OCI-LY3 (cell line): ENCODE measurements at regions not wholly inside any gene's neighbourhood (a gene's known extent, or its start where the extent isn't known, plus 50 kb on each side); places are given as distances from the start of the nearest gene placed in this dataset.

Source experiments
- H2AFZ ChIP-seq: fragments of 200-600, 300-600 bp; shearing (Covaris generic); 2 replicates; pipeline ENCODE4 v1.6.0; 2014; ENCODE audit warnings: antibody characterized with exemption, low read depth, low read length
- H3K27ac ChIP-seq: fragments of 200-600, 300-600 bp; sonication (generic); 2 replicates; pipeline ENCODE4 v1.5.1; 2014; ENCODE audit warnings: mild to moderate bottlenecking, low read length, moderate library complexity, mixed read lengths
- H3K27me3 ChIP-seq: fragments of 200-600, 300-600 bp; sonication (generic); 2 replicates; pipeline ENCODE4 v1.6.1; 2014; ENCODE audit warnings: low read depth, low read length, mixed read lengths
- H3K36me3 ChIP-seq: fragments of 200-600, 300-600 bp; sonication (generic); replicated peaks from 2 replicates; pipeline ENCODE3; 2014; ENCODE audit warnings: low read depth, low read length, mixed read lengths
- H3K4me1 ChIP-seq: fragments of 300-600, 200-600 bp; sonication (generic); 2 replicates; pipeline ENCODE4 v1.6.1; 2014; ENCODE audit warnings: low read length, mixed read lengths
- H3K4me2 ChIP-seq: fragments of 200-600, 300-600 bp; sonication (generic); 2 replicates; pipeline ENCODE4 v1.6.1; 2014; ENCODE audit warnings: low read length, mixed read lengths
- H3K4me3 ChIP-seq: fragments of 300-600, 200-600 bp; sonication (generic); 2 replicates; pipeline ENCODE4 v1.5.1; 2014; ENCODE audit warnings: antibody characterized with exemption, mild to moderate bottlenecking, low read length, moderate library complexity
- H3K79me2 ChIP-seq: fragments of 300-600, 200-600 bp; shearing (Covaris generic); 2 replicates; pipeline ENCODE4 v1.6.1; 2014; ENCODE audit warnings: mild to moderate bottlenecking, low read length, mixed read lengths
- H3K9ac ChIP-seq: fragments of 300-600, 200-600 bp; shearing (Covaris generic); 2 replicates; pipeline ENCODE4 v1.6.0; 2014; ENCODE audit warnings: mild to moderate bottlenecking, low read length, moderate library complexity
- H3K9me3 ChIP-seq: fragments of 200-600, 300-600 bp; shearing (Covaris generic); 2 replicates; pipeline ENCODE4 v1.6.1; 2014; ENCODE audit warnings: low read length, mixed read lengths; ENCODE audit not compliant: insufficient read depth
- H4K20me1 ChIP-seq: fragments of 200-600, 300-600 bp; sonication (generic); 2 replicates; pipeline ENCODE4 v1.6.1; 2016; ENCODE audit warnings: low read length, mixed read lengths; ENCODE audit not compliant: insufficient read depth
- EZH2phosphoT487 ChIP-seq: fragments of 200-600 bp; shearing (Covaris generic); IDR thresholded peaks from 2 replicates; pipeline ENCODE4 v1.6.1; 2018; ENCODE audit warnings: antibody characterized with exemption, mixed run types, low read depth
- TF ChIP-seq, protein P1 (sequence below): fragments of 200-600, 300-600 bp; sonication (generic); IDR thresholded peaks from 2 replicates; pipeline ENCODE4 v1.5.1; 2014; ENCODE audit warnings: antibody characterized with exemption, low read length, low read depth

DNA sequence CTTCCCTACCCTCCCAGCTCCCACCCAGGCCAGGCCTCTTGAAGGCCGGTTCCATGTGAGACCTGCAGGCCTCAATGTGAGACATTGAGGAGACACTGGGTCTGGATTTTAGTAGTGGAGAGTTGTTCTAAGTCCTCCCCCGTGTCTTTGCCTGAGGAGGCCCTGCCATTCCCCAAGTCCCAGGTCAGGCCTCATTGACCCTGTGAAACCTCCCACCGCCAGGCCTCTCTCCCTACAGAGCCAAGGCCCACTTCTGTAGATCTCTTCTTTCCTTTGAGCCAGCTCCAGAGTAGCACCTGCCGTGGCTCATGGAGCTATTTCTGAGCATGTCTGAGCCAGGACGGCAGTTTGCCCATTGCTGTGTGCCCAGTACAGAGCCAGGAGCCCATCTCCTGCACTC, 1419.6 kb downstream of the TBC1D22A start:
- H3K4me3 ChIP-seq: no peak overlapping the region
- no peak overlapping the region for H3K4me2 ChIP-seq
- no peaks in the 10 kb centered on the region; the same call in 1 of the 2 replicates for H3K27me3 ChIP-seq
- no peaks in the 10 kb centered on the region for H3K4me1 ChIP-seq
- H3K9ac ChIP-seq: no peak overlapping the region
- no peak overlapping the region for H3K27ac ChIP-seq
- TF ChIP-seq, protein P1, sequence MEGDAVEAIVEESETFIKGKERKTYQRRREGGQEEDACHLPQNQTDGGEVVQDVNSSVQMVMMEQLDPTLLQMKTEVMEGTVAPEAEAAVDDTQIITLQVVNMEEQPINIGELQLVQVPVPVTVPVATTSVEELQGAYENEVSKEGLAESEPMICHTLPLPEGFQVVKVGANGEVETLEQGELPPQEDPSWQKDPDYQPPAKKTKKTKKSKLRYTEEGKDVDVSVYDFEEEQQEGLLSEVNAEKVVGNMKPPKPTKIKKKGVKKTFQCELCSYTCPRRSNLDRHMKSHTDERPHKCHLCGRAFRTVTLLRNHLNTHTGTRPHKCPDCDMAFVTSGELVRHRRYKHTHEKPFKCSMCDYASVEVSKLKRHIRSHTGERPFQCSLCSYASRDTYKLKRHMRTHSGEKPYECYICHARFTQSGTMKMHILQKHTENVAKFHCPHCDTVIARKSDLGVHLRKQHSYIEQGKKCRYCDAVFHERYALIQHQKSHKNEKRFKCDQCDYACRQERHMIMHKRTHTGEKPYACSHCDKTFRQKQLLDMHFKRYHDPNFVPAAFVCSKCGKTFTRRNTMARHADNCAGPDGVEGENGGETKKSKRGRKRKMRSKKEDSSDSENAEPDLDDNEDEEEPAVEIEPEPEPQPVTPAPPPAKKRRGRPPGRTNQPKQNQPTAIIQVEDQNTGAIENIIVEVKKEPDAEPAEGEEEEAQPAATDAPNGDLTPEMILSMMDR: no peak
- TF ChIP-seq EZH2phosphoT487: no peak
- H4K20me1 ChIP-seq: no peaks in the 10 kb centered on the region
- no peaks in the 10 kb centered on the region for H3K36me3 ChIP-seq
- no peaks in the 10 kb centered on the region for H3K9me3 ChIP-seq
- H3K79me2 ChIP-seq: no peaks in the 10 kb centered on the region
- no peak overlapping the region for H2AFZ ChIP-seq

DNA sequence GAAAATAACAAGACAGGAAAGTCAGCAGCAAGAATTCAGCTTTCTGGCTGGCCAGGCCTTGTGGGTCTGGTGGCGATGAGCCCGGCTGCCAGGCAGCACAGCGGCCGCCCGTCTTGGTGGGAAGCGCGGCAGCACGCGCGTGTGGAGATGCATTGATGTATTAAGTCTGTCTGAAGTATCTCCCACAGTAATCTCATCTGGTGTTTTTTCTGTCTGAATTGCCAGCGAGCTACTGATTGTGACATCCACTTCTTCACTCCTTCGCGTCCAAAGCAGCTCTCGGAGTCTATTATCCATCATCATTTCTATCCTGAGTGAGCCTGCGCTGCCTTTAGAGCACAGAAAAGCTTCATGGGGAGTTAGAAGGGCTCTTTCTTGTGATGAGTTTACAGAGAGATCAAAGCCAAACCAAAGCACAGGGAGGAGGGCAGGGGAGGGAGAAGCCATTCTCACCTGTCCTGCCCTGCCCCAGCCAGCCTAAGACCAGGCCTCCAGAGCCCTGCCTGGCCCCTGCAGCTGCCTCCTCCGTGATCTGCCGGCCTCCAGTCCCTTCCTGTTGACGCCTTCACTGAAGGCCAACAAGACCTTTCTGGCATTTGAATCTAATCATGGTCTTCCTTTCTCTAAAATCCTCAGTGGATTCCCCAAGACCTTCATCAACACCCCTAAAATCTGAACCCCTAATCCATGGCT, 1419.0 kb downstream of the TBC1D22A start:
- H3K4me3 ChIP-seq: no peak overlapping the region
- TF ChIP-seq EZH2phosphoT487: no peak
- TF ChIP-seq, protein P1: no peak
- no peaks in the 10 kb centered on the region for H4K20me1 ChIP-seq
- no peak overlapping the region for H3K4me2 ChIP-seq
- H3K27ac ChIP-seq: no peak overlapping the region
- no peaks in the 10 kb centered on the region for H3K4me1 ChIP-seq
- H3K79me2 ChIP-seq: no peaks in the 10 kb centered on the region
- H3K9me3 ChIP-seq: no peaks in the 10 kb centered on the region
- H3K9ac ChIP-seq: no peak overlapping the region
- H3K27me3 ChIP-seq: no peaks in the 10 kb centered on the region; the same call in 1 of the 2 replicates
- H2AFZ ChIP-seq: no peak overlapping the region
- no peaks in the 10 kb centered on the region for H3K36me3 ChIP-seq

DNA sequence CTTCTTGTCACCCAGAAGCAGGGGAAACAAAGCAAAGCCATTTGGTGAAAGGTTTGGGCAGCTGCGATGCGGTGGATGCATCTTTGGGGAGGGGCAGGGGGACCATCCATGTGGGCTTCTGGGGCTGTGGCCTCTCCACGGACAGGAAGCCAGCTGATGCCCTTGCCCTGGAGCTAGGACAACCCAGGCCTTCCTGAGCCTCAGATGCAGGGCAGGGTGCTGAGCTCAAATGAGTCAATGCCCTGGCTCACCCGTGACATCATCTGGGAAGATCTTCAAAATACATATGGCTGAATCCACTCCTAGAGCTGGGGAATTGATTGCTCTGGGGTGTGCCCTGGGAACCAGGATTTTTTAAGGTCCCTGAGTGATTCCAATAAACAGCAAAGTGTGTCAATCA, 1418.2 kb downstream of the TBC1D22A start:
- no peaks in the 10 kb centered on the region for H3K4me1 ChIP-seq
- no peaks in the 10 kb centered on the region for H4K20me1 ChIP-seq
- no peak overlapping the region for H3K9ac ChIP-seq
- H3K79me2 ChIP-seq: no peaks in the 10 kb centered on the region
- peaks cover 3% of the 10 kb centered on the region for H3K27me3 ChIP-seq
- H2AFZ ChIP-seq: no peak overlapping the region
- H3K36me3 ChIP-seq: no peaks in the 10 kb centered on the region
- H3K9me3 ChIP-seq: no peaks in the 10 kb centered on the region
- no peak overlapping the region for H3K4me3 ChIP-seq
- no peak overlapping the region for H3K27ac ChIP-seq
- TF ChIP-seq, protein P1: no peak
- TF ChIP-seq EZH2phosphoT487: no peak
- H3K4me2 ChIP-seq: no peak overlapping the region

DNA sequence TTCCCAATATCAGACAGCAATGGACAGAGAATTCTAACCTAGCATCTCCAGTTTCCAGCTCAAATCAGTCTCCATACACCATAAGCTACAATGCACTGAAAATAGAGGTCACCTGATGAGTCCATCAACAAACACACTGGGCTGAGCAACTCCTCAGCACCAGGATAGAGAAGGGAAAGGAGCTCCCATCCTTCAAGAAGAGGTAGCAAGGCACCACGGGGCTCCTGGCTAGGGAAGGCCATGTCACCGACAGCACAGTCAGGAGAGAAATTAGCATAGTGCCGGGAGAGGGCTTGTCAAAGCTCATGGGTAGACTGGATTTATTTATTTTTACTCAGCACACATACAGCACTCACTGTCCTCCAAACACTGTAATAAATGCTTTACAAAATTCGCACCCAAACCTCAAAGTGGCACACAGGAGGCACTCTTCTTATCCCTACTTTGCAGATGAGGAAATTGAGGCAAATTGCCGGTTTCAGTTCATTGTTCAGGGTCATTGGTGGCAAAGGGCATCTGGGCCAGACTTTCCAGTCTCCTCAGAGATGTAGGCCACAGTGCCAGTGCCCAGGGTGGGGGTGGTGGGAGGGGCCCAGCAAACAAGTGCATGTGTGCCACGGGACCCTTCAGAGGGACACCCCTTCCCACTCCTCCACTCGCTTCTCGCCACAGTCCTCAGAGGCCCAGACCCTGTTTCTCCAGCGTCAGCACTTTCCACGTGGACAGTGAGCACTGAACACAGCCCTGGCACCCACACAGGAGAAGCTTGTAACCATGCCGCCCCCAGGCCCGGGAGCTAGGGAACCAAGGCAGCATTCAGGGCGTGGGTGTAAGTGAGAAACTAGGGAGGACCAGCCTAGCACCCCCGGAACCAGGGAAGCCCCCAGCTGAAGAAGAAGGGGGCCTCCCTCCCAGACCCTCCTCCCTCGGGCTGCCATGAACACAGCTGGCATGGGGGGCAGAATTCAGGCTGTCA, 1417.4 kb downstream of the TBC1D22A start:
- Histone ChIP-seq H3K27me3 (peaks cover 4% of the 10 kb centered on the region), H3K36me3 (no peaks in the 10 kb centered on the region)

More for the DNA sequence above, 1417.4 kb downstream of the TBC1D22A start:
- H3K27ac ChIP-seq: no peak overlapping the region
- no peaks in the 10 kb centered on the region for H3K9me3 ChIP-seq
- no peaks in the 10 kb centered on the region for H3K4me1 ChIP-seq
- no peaks in the 10 kb centered on the region for H4K20me1 ChIP-seq
- H3K4me2 ChIP-seq: no peak overlapping the region
- H3K79me2 ChIP-seq: no peaks in the 10 kb centered on the region
- no peak overlapping the region for H2AFZ ChIP-seq
- no peak overlapping the region for H3K9ac ChIP-seq
- H3K4me3 ChIP-seq: no peak overlapping the region
- TF ChIP-seq EZH2phosphoT487: no peak
- TF ChIP-seq, protein P1: no peak
